ENCODE measurements at regions not wholly inside any gene's neighbourhood (a gene's known extent, or its start where the extent isn't known, plus 50 kb on each side); places are given as distances from the start of the nearest gene placed in this dataset.
"Not testable (repeated sequence)": the region's sequence is repeated elsewhere in the genome, so short reads cannot be mapped to it uniquely, and the experiment has no call there.

- DNase-seq (ENCODE audit: low read depth in 4 of 4, low spot score in 2 of 4): no peak
Measured at GRCh38 chr18:41639218-41639617, 315.8 kb upstream of the PIK3C3 start.

GRCh38 chr18:41631723-41632285 lies 323.2 kb upstream of the PIK3C3 start:
- DNase-seq (ENCODE audit: low read depth in 4 of 4, low spot score in 2 of 4): not testable (repeated sequence)

- DNase-seq (ENCODE audit: low read depth in 4 of 4, low spot score in 2 of 4): no peak
Measured at GRCh38 chr18:41630232-41630886, 324.7 kb upstream of the PIK3C3 start.

- no peak for DNase-seq (ENCODE audit: low read depth in 4 of 4, low spot score in 2 of 4)
Measured at GRCh38 chr18:41624460-41624859, 330.6 kb upstream of the PIK3C3 start.

- no peak for DNase-seq (ENCODE audit: low read depth in 4 of 4, low spot score in 2 of 4)
Measured at GRCh38 chr18:41621177-41621576, 333.9 kb upstream of the PIK3C3 start.

GRCh38 chr18:41618147-41618546 lies 336.9 kb upstream of the PIK3C3 start:
- no peak for DNase-seq (ENCODE audit: low read depth in 4 of 4, low spot score in 2 of 4)

- no peak for DNase-seq (ENCODE audit: low read depth in 4 of 4, low spot score in 2 of 4)
Measured at GRCh38 chr18:41617647-41618046, 337.4 kb upstream of the PIK3C3 start.

- no peak for DNase-seq (ENCODE audit: low read depth in 4 of 4, low spot score in 2 of 4)
Measured at GRCh38 chr18:41613003-41613609, 341.9 kb upstream of the PIK3C3 start.

GRCh38 chr18:41604964-41605363 lies 350.1 kb upstream of the PIK3C3 start:
- no peak for DNase-seq (ENCODE audit: low read depth in 4 of 4, low spot score in 2 of 4)

- no peak for DNase-seq (ENCODE audit: low read depth in 4 of 4, low spot score in 2 of 4)
Measured at GRCh38 chr18:41602034-41602433, 353.0 kb upstream of the PIK3C3 start.

GRCh38 chr18:41600693-41601391 lies 354.2 kb upstream of the PIK3C3 start:
- DNase-seq (ENCODE audit: low read depth in 4 of 4, low spot score in 2 of 4): no peak

- no peak for DNase-seq (ENCODE audit: low read depth in 4 of 4, low spot score in 2 of 4)
Measured at GRCh38 chr18:41599466-41599865, 355.6 kb upstream of the PIK3C3 start.

- DNase-seq (ENCODE audit: low read depth in 4 of 4, low spot score in 2 of 4): no peak
Measured at GRCh38 chr18:41594582-41594981, 360.5 kb upstream of the PIK3C3 start.

- DNase-seq (ENCODE audit: low read depth in 4 of 4, low spot score in 2 of 4): no peak
Measured at GRCh38 chr18:41593171-41593675, 361.8 kb upstream of the PIK3C3 start.

GRCh38 chr18:41587976-41588375 lies 367.1 kb upstream of the PIK3C3 start:
- DNase-seq (ENCODE audit: low read depth in 4 of 4, low spot score in 2 of 4): no peak

- DNase-seq (ENCODE audit: low read depth in 4 of 4, low spot score in 2 of 4): no peak
Measured at GRCh38 chr18:41585512-41585911, 369.5 kb upstream of the PIK3C3 start.

- no peak for DNase-seq (ENCODE audit: low read depth in 4 of 4, low spot score in 2 of 4)
Measured at GRCh38 chr18:41579185-41579584, 375.8 kb upstream of the PIK3C3 start.

GRCh38 chr18:41577529-41577928 lies 377.5 kb upstream of the PIK3C3 start:
- DNase-seq (ENCODE audit: low read depth in 4 of 4, low spot score in 2 of 4): no peak

- DNase-seq (ENCODE audit: low read depth in 4 of 4, low spot score in 2 of 4): no peak
Measured at GRCh38 chr18:41576643-41577042, 378.4 kb upstream of the PIK3C3 start.

GRCh38 chr18:41569867-41570266 lies 385.2 kb upstream of the PIK3C3 start:
- DNase-seq (ENCODE audit: low read depth in 4 of 4, low spot score in 2 of 4): no peak

- DNase-seq (ENCODE audit: low read depth in 4 of 4, low spot score in 2 of 4): no peak
Measured at GRCh38 chr18:41561961-41562360, 393.1 kb upstream of the PIK3C3 start.

Data from left renal cortex interstitium (tissue), 4 donors.